PC-3 (cell line): ENCODE measurements at regions not wholly inside any gene's neighbourhood (a gene's known extent, or its start where the extent isn't known, plus 50 kb on each side); places are given as distances from the start of the nearest gene placed in this dataset.

ENCODE experiments used
- ATAC-seq: fragments of 200-7000 bp; cut with Tn5 transposase; 2 replicates; pipeline ENCODE4 v1.9.1; 2020; ENCODE audit warnings: mild to moderate bottlenecking, moderate library complexity
- BruUV-seq: library from RNA; stranded (reverse); fragments of 400-500 nt; replicated peaks from 2 replicates; lab custom pipeline; 2021; lab: Mats Ljungman, UMichigan
- CTCF ChIA-PET: fragments of 300-600 bp; sonication (Branson Sonifier 250); formaldehyde crosslinking; loops from one replicate; lab custom pipeline; 2022; ENCODE audit warnings: antibody characterized with exemption; lab: Charles Lee
- POLR2A ChIA-PET: fragments of 300-600 bp; sonication (Branson Sonifier 250); formaldehyde crosslinking; loops from one replicate; lab custom pipeline; 2022; ENCODE audit warnings: antibody characterized with exemption; ENCODE audit not compliant: unreplicated experiment; lab: Charles Lee
- DNase-seq: peaks from one replicate; pipeline ENCODE4 v3.0.0-alpha.2; 2015
- H2AFZ ChIP-seq: fragments of 300-600 bp; sonication (generic); 2 replicates; pipeline ENCODE4 v1.6.0; 2016; ENCODE audit warnings: antibody characterized with exemption, low read length
- H3F3A ChIP-seq: fragments of 300-600 bp; sonication (generic); one replicate; pipeline ENCODE4 v1.6.0; 2017; ENCODE audit warnings: antibody characterized with exemption, low read length, control low read depth, mild to moderate bottlenecking; ENCODE audit not compliant: unreplicated experiment
- H3K27ac ChIP-seq: fragments of 300-600 bp; sonication (generic); 2 replicates; pipeline ENCODE4 v1.5.1; 2016; ENCODE audit warnings: mild to moderate bottlenecking, low read length
- H3K27me3 ChIP-seq: fragments of 300-600 bp; sonication (generic); 2 replicates; pipeline ENCODE4 v1.6.1; 2016; ENCODE audit warnings: low read length, mixed read lengths
- H3K36me3 ChIP-seq: fragments of 300-600 bp; sonication (generic); 2 replicates; pipeline ENCODE4 v1.6.1; 2016; ENCODE audit warnings: low read depth, mixed run types, low read length, mixed read lengths
- H3K4me1 ChIP-seq: fragments of 300-600 bp; sonication (generic); 2 replicates; pipeline ENCODE4 v1.5.1; 2016; ENCODE audit warnings: low read length; ENCODE audit not compliant: insufficient read depth
- H3K4me2 ChIP-seq: fragments of 300-600 bp; sonication (generic); 2 replicates; pipeline ENCODE4 v1.6.0; 2016; ENCODE audit warnings: low read length
- H3K4me3 ChIP-seq: fragments of 300-600 bp; sonication (generic); 2 replicates; pipeline ENCODE4 v1.5.1; 2016; ENCODE audit warnings: mild to moderate bottlenecking, low read length, mixed read lengths
- H3K79me2 ChIP-seq: fragments of 300-600 bp; sonication (generic); 2 replicates; pipeline ENCODE4 v1.6.1; 2017; ENCODE audit warnings: low read length, mixed read lengths
- H3K9ac ChIP-seq: fragments of 300-600 bp; sonication (generic); 2 replicates; pipeline ENCODE4 v1.6.0; 2016; ENCODE audit warnings: mild to moderate bottlenecking, low read length
- H3K9me2 ChIP-seq: fragments of 300-600 bp; sonication (generic); replicated peaks from 2 replicates; pipeline ENCODE4 v1.6.1; 2016; ENCODE audit warnings: mixed run types, low read length, mixed read lengths
- H3K9me3 ChIP-seq: fragments of 300-600 bp; sonication (generic); 2 replicates; pipeline ENCODE4 v1.6.1; 2016; ENCODE audit warnings: low read length, mixed read lengths
- H4K20me1 ChIP-seq: fragments of 300-600 bp; sonication (generic); 2 replicates; pipeline ENCODE4 v1.6.1; 2016; ENCODE audit warnings: low read length, mixed read lengths
- CTCF ChIP-seq: fragments of 300-600 bp; sonication (generic); conservative IDR thresholded peaks from 2 replicates; pipeline ENCODE4 v1.5.1; 2017; ENCODE audit warnings: antibody characterized with exemption, low read depth, mild to moderate bottlenecking, low read length
- EZH2 ChIP-seq: fragments of 300-600 bp; sonication (generic); IDR thresholded peaks from one replicate; pipeline ENCODE4 v1.6.1; 2017; ENCODE audit warnings: antibody characterized with exemption, mild to moderate bottlenecking, low read length; ENCODE audit not compliant: unreplicated experiment
- EZH2phosphoT487 ChIP-seq: fragments of 300-600 bp; sonication (generic); IDR thresholded peaks from 2 replicates; pipeline ENCODE4 v1.6.1; 2018; ENCODE audit warnings: mild to moderate bottlenecking, antibody characterized with exemption, low read length, borderline replicate concordance
- intact Hi-C: fragments of 100-400 bp; cut with micrococcal nuclease; formaldehyde crosslinking; loops from 2 replicates; pipeline ENCODE4 v1.9.0; 2023

DNA sequence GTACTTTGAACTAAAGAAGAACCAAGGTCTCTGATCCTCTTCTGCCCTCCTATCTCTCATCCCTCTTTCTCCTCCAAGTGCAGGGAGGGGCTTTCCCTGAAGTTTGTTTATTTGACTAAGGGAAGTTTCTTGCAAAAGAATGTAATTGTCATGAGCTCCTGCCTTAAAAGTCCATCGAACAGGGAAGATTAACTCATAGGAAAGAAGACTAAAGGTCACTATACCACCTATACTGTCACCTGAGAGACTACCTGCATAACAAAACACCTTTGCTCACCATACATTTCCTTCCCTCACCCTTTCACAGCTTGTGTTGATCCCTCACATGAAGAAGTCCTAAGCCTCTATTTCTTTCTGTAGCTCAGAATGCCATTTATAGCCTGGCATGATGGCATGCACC is 59.4 kb upstream of the C4orf54 start:
- Histone ChIP-seq H3K4me3 (no peak overlapping the region), H3K36me3 (no peaks in the 10 kb centered on the region), H3F3A (no peaks in the 10 kb centered on the region), H2AFZ (no peak overlapping the region), H3K9me3 (no peaks in the 10 kb centered on the region), H3K4me2 (no peak overlapping the region), H3K9me2 (no peaks in the 10 kb centered on the region), H4K20me1 (no peaks in the 10 kb centered on the region), H3K79me2 (no peaks in the 10 kb centered on the region), H3K27me3 (no peaks in the 10 kb centered on the region), H3K9ac (no peak overlapping the region), H3K27ac (no peak overlapping the region), H3K4me1 (peaks cover 8% of the 10 kb centered on the region)
- TF ChIP-seq EZH2phosphoT487 (no peak), CTCF (no peak), EZH2 (no peak)
- DNase-seq (no peak), ATAC-seq (no peak)
- intact Hi-C loops = no loop called here
- POLR2A ChIA-PET = no interaction called here
- CTCF ChIA-PET = no interaction called here
- no TSS peak for BruUV-seq

- no peaks in the 10 kb centered on the region for H3K36me3 ChIP-seq
- H3K9ac ChIP-seq = no peak overlapping the region
- CTCF ChIA-PET = no interaction called here
- H4K20me1 ChIP-seq = no peaks in the 10 kb centered on the region
- POLR2A ChIA-PET = no interaction called here
- no peaks in the 10 kb centered on the region for H3F3A ChIP-seq
- H3K9me3 ChIP-seq = no peaks in the 10 kb centered on the region
- no peaks in the 10 kb centered on the region for H3K79me2 ChIP-seq
- no peaks in the 10 kb centered on the region for H3K27me3 ChIP-seq
- no peaks in the 10 kb centered on the region for H3K9me2 ChIP-seq
- TF ChIP-seq EZH2 = no peak
- TF ChIP-seq EZH2phosphoT487 = no peak
- no peak for TF ChIP-seq CTCF
- H3K27ac ChIP-seq = no peak overlapping the region
- H3K4me1 ChIP-seq = peaks cover 24% of the 10 kb centered on the region
- H3K4me3 ChIP-seq = no peak overlapping the region
- BruUV-seq = no TSS peak
- no peak overlapping the region for H3K4me2 ChIP-seq
- no peak for ATAC-seq
- no peak overlapping the region for H2AFZ ChIP-seq
- intact Hi-C loops = no loop called here
- peak; percentile 10 for DNase-seq
Measured at GRCh38 chr4:99715286-99715685, 57.7 kb upstream of the C4orf54 start.

GRCh38 chr4:99714179-99714578 is 56.6 kb upstream of the C4orf54 start:
- H3K9ac ChIP-seq = no peak overlapping the region
- no peaks in the 10 kb centered on the region for H3F3A ChIP-seq
- no peak overlapping the region for H3K27ac ChIP-seq
- no peak overlapping the region for H3K4me2 ChIP-seq
- H3K36me3 ChIP-seq = no peaks in the 10 kb centered on the region
- H3K4me1 ChIP-seq = peaks cover 30% of the 10 kb centered on the region
- ATAC-seq (no peak), DNase-seq (no peak)
- no peaks in the 10 kb centered on the region for H3K9me2 ChIP-seq
- H3K27me3 ChIP-seq = no peaks in the 10 kb centered on the region
- CTCF ChIA-PET = no interaction called here
- no peaks in the 10 kb centered on the region for H4K20me1 ChIP-seq
- no peak overlapping the region for H2AFZ ChIP-seq
- no peaks in the 10 kb centered on the region for H3K79me2 ChIP-seq
- TF ChIP-seq EZH2 (no peak), CTCF (no peak), EZH2phosphoT487 (no peak)
- POLR2A ChIA-PET = no interaction called here
- no peaks in the 10 kb centered on the region for H3K9me3 ChIP-seq
- no TSS peak for BruUV-seq
- intact Hi-C loops = no loop called here
- H3K4me3 ChIP-seq = no peak overlapping the region
